ENCODE measurements at regions not wholly inside any gene's neighbourhood (a gene's known extent, or its start where the extent isn't known, plus 50 kb on each side); places are given as distances from the start of the nearest gene placed in this dataset.
"Not testable (repeated sequence)": the region's sequence is repeated elsewhere in the genome, so short reads cannot be mapped to it uniquely, and the experiment has no call there.

DNA sequence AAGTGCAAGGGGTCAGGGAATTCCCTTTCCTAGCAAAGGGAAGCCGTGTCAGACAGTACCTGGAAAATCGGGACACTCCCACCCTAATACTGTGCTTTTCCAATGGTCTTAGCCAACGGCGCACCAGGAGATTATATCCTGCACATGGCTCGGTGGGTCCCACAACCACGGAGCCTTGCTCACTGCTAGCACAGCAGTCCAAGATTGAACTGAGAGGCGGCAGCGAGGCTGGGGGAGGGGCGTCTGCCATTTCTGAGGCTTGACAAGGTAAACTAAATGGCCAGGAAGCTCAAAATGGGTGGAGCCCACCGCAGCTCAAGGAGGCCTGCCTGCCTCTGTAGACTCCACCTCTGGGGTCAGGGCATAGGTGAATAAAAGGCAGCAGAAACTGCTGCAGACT lies 76.5 kb upstream of the LINC00632 start:
- DNase-seq (ENCODE audit: extremely low read depth, insufficient read length); H3K4me3 ChIP-seq (replicated peaks; ENCODE audit: low read depth, low read length); H3K27me3 ChIP-seq (replicated peaks; ENCODE audit: control insufficient read depth, insufficient read depth, low read length); H3K36me3 ChIP-seq (ENCODE audit: control insufficient read depth, insufficient read depth, low read length): not testable (repeated sequence)

DNA sequence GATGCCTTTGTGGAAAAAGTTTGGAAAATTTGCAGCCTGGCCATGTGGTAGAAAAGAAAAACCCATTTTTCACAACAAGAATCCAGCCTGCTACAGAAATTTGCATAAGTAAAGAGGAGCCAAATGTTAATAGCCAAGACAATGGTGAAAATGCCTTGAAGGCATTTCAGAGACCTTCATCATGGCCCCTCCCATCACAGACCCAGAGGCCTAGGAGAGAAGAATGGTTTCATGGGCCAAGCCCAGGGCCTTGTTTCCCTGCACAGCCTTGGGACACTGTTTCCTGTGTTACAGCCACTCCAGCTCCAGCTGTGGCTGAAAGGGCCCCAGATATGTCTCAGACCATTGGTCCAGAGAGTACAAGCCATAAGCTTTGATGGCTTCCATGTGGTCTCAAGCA lies 101.4 kb upstream of the LINC00632 start:
- TF ChIP-seq, protein P1, sequence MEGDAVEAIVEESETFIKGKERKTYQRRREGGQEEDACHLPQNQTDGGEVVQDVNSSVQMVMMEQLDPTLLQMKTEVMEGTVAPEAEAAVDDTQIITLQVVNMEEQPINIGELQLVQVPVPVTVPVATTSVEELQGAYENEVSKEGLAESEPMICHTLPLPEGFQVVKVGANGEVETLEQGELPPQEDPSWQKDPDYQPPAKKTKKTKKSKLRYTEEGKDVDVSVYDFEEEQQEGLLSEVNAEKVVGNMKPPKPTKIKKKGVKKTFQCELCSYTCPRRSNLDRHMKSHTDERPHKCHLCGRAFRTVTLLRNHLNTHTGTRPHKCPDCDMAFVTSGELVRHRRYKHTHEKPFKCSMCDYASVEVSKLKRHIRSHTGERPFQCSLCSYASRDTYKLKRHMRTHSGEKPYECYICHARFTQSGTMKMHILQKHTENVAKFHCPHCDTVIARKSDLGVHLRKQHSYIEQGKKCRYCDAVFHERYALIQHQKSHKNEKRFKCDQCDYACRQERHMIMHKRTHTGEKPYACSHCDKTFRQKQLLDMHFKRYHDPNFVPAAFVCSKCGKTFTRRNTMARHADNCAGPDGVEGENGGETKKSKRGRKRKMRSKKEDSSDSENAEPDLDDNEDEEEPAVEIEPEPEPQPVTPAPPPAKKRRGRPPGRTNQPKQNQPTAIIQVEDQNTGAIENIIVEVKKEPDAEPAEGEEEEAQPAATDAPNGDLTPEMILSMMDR (IDR thresholded peaks at IDR 0.05; ENCODE audit: insufficient read depth, low read length, poor library complexity, severe bottlenecking) = no peak
- no peak overlapping the region for H3K4me3 ChIP-seq (replicated peaks; ENCODE audit: low read depth, low read length)
- no peaks in the 10 kb centered on the region for H3K36me3 ChIP-seq (ENCODE audit: control insufficient read depth, insufficient read depth, low read length)
- no peaks in the 10 kb centered on the region for H3K27me3 ChIP-seq (replicated peaks; ENCODE audit: control insufficient read depth, insufficient read depth, low read length)
- no peak for DNase-seq (ENCODE audit: extremely low read depth, insufficient read length)

DNA sequence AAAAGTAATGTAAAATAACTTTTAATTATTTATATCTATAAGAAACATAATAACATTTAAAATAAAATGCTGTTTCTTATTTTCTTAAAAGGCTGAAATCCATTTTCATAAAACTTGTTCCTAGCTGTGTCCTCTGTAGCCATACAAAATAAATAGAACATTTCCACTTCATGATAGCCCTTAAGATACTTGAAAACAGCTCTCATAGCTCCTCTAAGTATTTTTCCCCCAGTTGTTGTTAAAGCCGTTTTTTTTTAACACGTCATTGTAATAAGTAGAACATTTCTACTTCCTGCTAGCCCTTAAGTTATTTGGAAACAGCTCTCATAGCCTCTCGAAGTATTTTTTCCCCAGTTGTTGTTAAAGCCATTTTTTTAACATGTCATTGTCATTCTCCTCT lies 97.3 kb upstream of the SOX3 start:
- TF ChIP-seq, protein P1 (IDR thresholded peaks at IDR 0.05; ENCODE audit: insufficient read depth, low read length, poor library complexity, severe bottlenecking) = no peak
- Histone ChIP-seq H3K27me3 (replicated peaks; ENCODE audit: control insufficient read depth, insufficient read depth, low read length) (no peaks in the 10 kb centered on the region; the same call in 1 of the 2 replicates), H3K4me3 (replicated peaks; ENCODE audit: low read depth, low read length) (no peak overlapping the region), H3K36me3 (ENCODE audit: control insufficient read depth, insufficient read depth, low read length) (no peaks in the 10 kb centered on the region)
- DNase-seq (ENCODE audit: extremely low read depth, insufficient read length) = no peak

DNA sequence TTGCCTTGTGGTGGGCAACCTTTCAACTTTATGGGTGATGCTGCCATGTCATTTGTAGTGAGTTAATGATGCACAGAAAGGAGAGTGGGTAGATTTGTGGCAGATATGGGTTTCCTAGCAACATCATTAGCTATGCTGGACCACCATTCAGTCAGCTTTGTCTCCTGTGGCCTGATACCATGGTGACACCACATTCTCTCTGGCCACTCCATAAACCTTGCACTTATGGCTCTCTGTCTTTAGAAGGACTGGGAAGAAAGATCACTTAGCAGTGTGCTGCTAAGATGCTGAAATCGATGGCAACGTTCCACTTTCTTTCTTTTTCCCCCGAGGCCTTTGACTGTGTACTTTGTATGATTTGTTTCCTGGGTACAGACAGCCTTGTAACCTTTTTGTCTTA lies 95.0 kb upstream of the SOX3 start:
- Histone ChIP-seq H3K27me3 (replicated peaks; ENCODE audit: control insufficient read depth, insufficient read depth, low read length) (no peaks in the 10 kb centered on the region; the same call in 1 of the 2 replicates), H3K4me3 (replicated peaks; ENCODE audit: low read depth, low read length) (no peak overlapping the region), H3K36me3 (ENCODE audit: control insufficient read depth, insufficient read depth, low read length) (no peaks in the 10 kb centered on the region)
- TF ChIP-seq, protein P1 (IDR thresholded peaks at IDR 0.05; ENCODE audit: insufficient read depth, low read length, poor library complexity, severe bottlenecking) = no peak
- no peak for DNase-seq (ENCODE audit: extremely low read depth, insufficient read length)

DNA sequence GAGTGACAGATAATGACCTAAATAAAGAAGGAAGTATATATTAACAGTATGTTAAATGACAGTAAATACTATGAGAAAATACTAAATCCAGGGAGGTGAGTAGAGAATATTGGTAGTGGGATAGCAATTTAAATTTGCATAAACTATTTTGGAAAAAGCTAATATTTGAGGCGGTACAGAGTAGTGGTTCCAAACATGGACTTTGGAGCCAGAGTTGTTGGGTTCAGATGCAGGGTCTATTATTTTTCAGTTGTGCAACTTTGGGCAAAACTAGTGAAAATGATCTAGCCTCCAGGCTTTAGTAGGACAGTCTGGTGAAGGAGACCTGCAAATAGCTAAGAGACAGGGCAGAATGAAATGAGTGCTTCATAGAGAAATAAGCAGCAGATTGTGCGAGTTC lies 84.8 kb upstream of the SOX3 start:
- Histone ChIP-seq H3K4me3 (replicated peaks; ENCODE audit: low read depth, low read length) (no peak overlapping the region), H3K27me3 (replicated peaks; ENCODE audit: control insufficient read depth, insufficient read depth, low read length) (no peaks in the 10 kb centered on the region), H3K36me3 (ENCODE audit: control insufficient read depth, insufficient read depth, low read length) (no peaks in the 10 kb centered on the region)
- no peak for DNase-seq (ENCODE audit: extremely low read depth, insufficient read length)
- TF ChIP-seq, protein P1 (IDR thresholded peaks at IDR 0.05; ENCODE audit: insufficient read depth, low read length, poor library complexity, severe bottlenecking) = no peak

DNA sequence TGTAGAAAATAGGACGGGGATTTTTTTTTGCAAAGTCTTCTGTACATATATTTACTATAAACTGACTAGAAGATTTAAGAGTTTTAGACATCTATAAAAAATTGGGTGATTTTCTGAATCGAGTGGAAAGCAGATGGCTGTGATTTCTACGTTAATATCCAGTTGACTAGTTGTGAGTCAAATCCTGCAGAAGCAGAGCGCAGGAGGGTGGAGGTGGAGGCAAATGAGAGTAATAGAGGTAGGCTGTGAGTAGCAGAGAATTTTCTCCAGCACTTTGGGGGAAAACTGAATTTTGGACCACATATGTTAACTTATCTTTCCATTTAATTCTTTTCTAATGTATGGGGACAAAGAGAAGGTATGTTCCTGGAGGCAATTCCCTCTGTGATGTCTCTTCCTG lies 82.1 kb upstream of the SOX3 start:
- DNase-seq (ENCODE audit: extremely low read depth, insufficient read length) = no peak
- Histone ChIP-seq H3K36me3 (ENCODE audit: control insufficient read depth, insufficient read depth, low read length) (no peaks in the 10 kb centered on the region), H3K4me3 (replicated peaks; ENCODE audit: low read depth, low read length) (no peak overlapping the region), H3K27me3 (replicated peaks; ENCODE audit: control insufficient read depth, insufficient read depth, low read length) (no peaks in the 10 kb centered on the region)
- TF ChIP-seq, protein P1 (IDR thresholded peaks at IDR 0.05; ENCODE audit: insufficient read depth, low read length, poor library complexity, severe bottlenecking) = no peak

Measured in GM06990 (cell line).